Cardiac septum (tissue), 1 donor: ENCODE measurements at regions not wholly inside any gene's neighbourhood (a gene's known extent, or its start where the extent isn't known, plus 50 kb on each side); places are given as distances from the start of the nearest gene placed in this dataset.
"Not testable (repeated sequence)": the region's sequence is repeated elsewhere in the genome, so short reads cannot be mapped to it uniquely, and the experiment has no call there.

Experiments used
- DNase-seq: peaks from one replicate; pipeline ENCODE4 v3.0.0-alpha.2; 2020; ENCODE audit warnings: low spot score
- intact Hi-C: fragments of 100-400 bp; cut with DNase I; formaldehyde crosslinking; loops from one replicate; pipeline ENCODE4 v1.14.0; 2022
- donor health status: DM: no; HTN: no; CAD: no.

GRCh38 chr3:4065085-4065484 is 238.1 kb upstream of the SETMAR start:
- intact Hi-C loops = no loop called here
- no peak for DNase-seq

GRCh38 chr3:4065554-4065953 is 237.6 kb upstream of the SETMAR start:
- intact Hi-C loops = no loop called here
- no peak for DNase-seq

- no peak for DNase-seq
- intact Hi-C loops = no loop called here
Observed at GRCh38 chr3:4067893-4068292, 235.3 kb upstream of the SETMAR start.

- intact Hi-C loops = no loop called here
- DNase-seq = no peak
Observed at GRCh38 chr3:4069796-4070195, 233.4 kb upstream of the SETMAR start.

- no peak for DNase-seq
- intact Hi-C loops = no loop called here
Observed at GRCh38 chr3:4071481-4072184, 231.5 kb upstream of the SETMAR start.

GRCh38 chr3:4077278-4077677 is 225.9 kb upstream of the SETMAR start:
- DNase-seq, intact Hi-C loops: not testable (repeated sequence)

GRCh38 chr3:4077950-4078349 is 225.2 kb upstream of the SETMAR start:
- no peak for DNase-seq
- intact Hi-C loops = no loop called here

- intact Hi-C loops = no loop called here
- DNase-seq = no peak
Observed at GRCh38 chr3:4078903-4079302, 224.3 kb upstream of the SETMAR start.

- no peak for DNase-seq
- intact Hi-C loops = no loop called here
Observed at GRCh38 chr3:4079339-4080195, 223.6 kb upstream of the SETMAR start.

GRCh38 chr3:4083225-4084015 is 219.7 kb upstream of the SETMAR start:
- intact Hi-C loops = no loop called here
- DNase-seq = no peak

- DNase-seq = no peak
- intact Hi-C loops = no loop called here
Observed at GRCh38 chr3:4084271-4084670, 218.9 kb upstream of the SETMAR start.

GRCh38 chr3:4086662-4087061 is 216.5 kb upstream of the SETMAR start:
- DNase-seq, intact Hi-C loops: not testable (repeated sequence)

- no peak for DNase-seq
- intact Hi-C loops = no loop called here
Observed at GRCh38 chr3:4091786-4092185, 211.4 kb upstream of the SETMAR start.

- no peak for DNase-seq
- intact Hi-C loops = no loop called here
Observed at GRCh38 chr3:4097801-4098200, 205.4 kb upstream of the SETMAR start.

- DNase-seq = no peak
- intact Hi-C loops = no loop called here
Observed at GRCh38 chr3:4099607-4100006, 203.6 kb upstream of the SETMAR start.

GRCh38 chr3:4107430-4107829 is 195.7 kb upstream of the SETMAR start:
- no peak for DNase-seq
- intact Hi-C loops = no loop called here

- no peak for DNase-seq
- intact Hi-C loops = no loop called here
Observed at GRCh38 chr3:4113811-4114522, 189.2 kb upstream of the SETMAR start.

- intact Hi-C loops = no loop called here
- no peak for DNase-seq
Observed at GRCh38 chr3:4119119-4119518, 184.1 kb upstream of the SETMAR start.

GRCh38 chr3:4125576-4125975 is 177.6 kb upstream of the SETMAR start:
- no peak for DNase-seq
- intact Hi-C loops = no loop called here
